Endothelial cell of umbilical vein (primary cell): ENCODE measurements at regions not wholly inside any gene's neighbourhood (a gene's known extent, or its start where the extent isn't known, plus 50 kb on each side); places are given as distances from the start of the nearest gene placed in this dataset.

Source experiments
- BruUV-seq: library from RNA; stranded (reverse); fragments of 400-500 nt; replicated peaks from 2 replicates; lab custom pipeline; 2021; lab: Mats Ljungman, UMichigan
- CTCF ChIA-PET: fragments of 300-600, 350-600 bp; sonication (Branson Sonifier 250); formaldehyde crosslinking; loops from one replicate; lab custom pipeline; 2021; ENCODE audit warnings: antibody characterized with exemption, inconsistent platforms; lab: Charles Lee
- POLR2A ChIA-PET: fragments of 300-600, 350-600 bp; sonication (Branson Sonifier 250); formaldehyde crosslinking; loops from one replicate; lab custom pipeline; 2021; ENCODE audit warnings: antibody characterized with exemption, inconsistent platforms; lab: Charles Lee
- DNase-seq: peaks from one replicate; pipeline ENCODE4 v3.0.0-alpha.2; 2011; ENCODE audit warnings: low read depth, low spot score
- FAIRE-seq: peaks from 2 replicates; lab custom pipeline; 2011; peaks lifted over from hg19 to GRCh38; lab: Jason Lieb, UNC
- H2AFZ ChIP-seq: 2 replicates; pipeline ENCODE4 v1.6.0; 2012; ENCODE audit warnings: low read depth, low read length, control low read depth, inconsistent platforms
- H3K27ac ChIP-seq: 2 replicates; pipeline ENCODE4 v1.5.1; 2011; ENCODE audit warnings: low read depth, mild to moderate bottlenecking, control low read depth, low read length, moderate library complexity; ENCODE audit not compliant: insufficient read depth
- H3K27me3 ChIP-seq, 2 experiments: 2 replicates each; pipeline versions ENCODE4 v1.6.0 to v1.6.1; 2011; ENCODE audit warnings: low read length in 2 of 2, mixed read lengths in 1 of 2; ENCODE audit not compliant: control insufficient read depth in 2 of 2, insufficient read depth in 2 of 2
- H3K36me3 ChIP-seq, 2 experiments: 2 replicates in 1 of 2; 3 replicates in 1 of 2; pipeline ENCODE4 v1.5.1; 2011; ENCODE audit warnings: low read length in 2 of 2, mild to moderate bottlenecking in 1 of 2, moderate library complexity in 1 of 2; ENCODE audit not compliant: control insufficient read depth in 2 of 2, insufficient read depth in 2 of 2; ENCODE audit errors: extremely low read depth in 1 of 2
- H3K4me1 ChIP-seq: 3 replicates; pipeline ENCODE4 v1.5.1; 2011; ENCODE audit warnings: mild to moderate bottlenecking, low read length; ENCODE audit not compliant: control insufficient read depth, insufficient read depth; ENCODE audit errors: extremely low read depth
- H3K4me2 ChIP-seq: 2 replicates; pipeline ENCODE4 v1.6.1; 2011; ENCODE audit warnings: low read length, control low read depth, mixed read lengths; ENCODE audit not compliant: insufficient read depth
- H3K4me3 ChIP-seq, 3 experiments: fragments of 200-600 bp in 1 of 3; sonication (generic), shearing (Covaris generic) in 1 of 3; replicated peaks in 1 of 3; 2 replicates each; pipeline ENCODE4 v1.5.1; 2011 to 2016; ENCODE audit warnings: control low read depth in 3 of 3, low read length in 3 of 3, mild to moderate bottlenecking in 2 of 3, inconsistent platforms in 1 of 3, low read depth in 1 of 3, moderate library complexity in 1 of 3; ENCODE audit not compliant: insufficient read depth in 1 of 3
- H3K79me2 ChIP-seq: 2 replicates; pipeline ENCODE4 v1.6.0; 2012; ENCODE audit warnings: low read length, inconsistent platforms; ENCODE audit not compliant: control insufficient read depth, insufficient read depth
- H3K9ac ChIP-seq: replicated peaks from 2 replicates; pipeline ENCODE3; 2011; ENCODE audit warnings: low read length, control low read depth; ENCODE audit not compliant: insufficient read depth; ENCODE audit errors: extremely low read depth
- H3K9me1 ChIP-seq: replicated peaks from 3 replicates; pipeline ENCODE4 v1.6.0; 2011; ENCODE audit warnings: mild to moderate bottlenecking, low read length; ENCODE audit not compliant: control insufficient read depth, insufficient read depth; ENCODE audit errors: extremely low read depth
- H3K9me3 ChIP-seq: replicated peaks from 2 replicates; pipeline ENCODE4 v1.5.1; 2012; ENCODE audit warnings: low read length, inconsistent platforms; ENCODE audit not compliant: control insufficient read depth, insufficient read depth
- H4K20me1 ChIP-seq: replicated peaks from 2 replicates; pipeline ENCODE3; 2011; ENCODE audit warnings: mild to moderate bottlenecking, low read length; ENCODE audit not compliant: control insufficient read depth, insufficient read depth; ENCODE audit errors: extremely low read depth
- EZH2 ChIP-seq: IDR thresholded peaks from 2 replicates; pipeline ENCODE4 v1.6.1; 2012; ENCODE audit warnings: borderline replicate concordance, low read depth, mild to moderate bottlenecking, moderate library complexity, low read length, inconsistent platforms; ENCODE audit not compliant: severe bottlenecking
- FOS ChIP-seq: IDR thresholded peaks from 2 replicates; pipeline ENCODE4 v1.6.1; 2011; ENCODE audit warnings: mild to moderate bottlenecking, low read length, moderate library complexity, borderline replicate concordance; ENCODE audit not compliant: insufficient read depth
- GATA2 ChIP-seq: IDR thresholded peaks from 2 replicates; pipeline ENCODE4 v1.7.0; 2011; ENCODE audit warnings: low read depth, mild to moderate bottlenecking, moderate library complexity, mixed read lengths, low read length; ENCODE audit not compliant: insufficient read length, insufficient read depth
- JUN ChIP-seq: IDR thresholded peaks from 2 replicates; pipeline ENCODE4 v1.6.1; 2011; ENCODE audit warnings: borderline replicate concordance, low read depth; ENCODE audit not compliant: insufficient read length, insufficient read depth
- MAX ChIP-seq: IDR thresholded peaks from 2 replicates; pipeline ENCODE4 v1.6.1; 2011; ENCODE audit not compliant: insufficient read depth, insufficient read length
- MYC ChIP-seq: IDR thresholded peaks from one replicate; pipeline ENCODE4 v1.6.1; 2011; ENCODE audit warnings: mild to moderate bottlenecking, low read depth, low read length
- POLR2A ChIP-seq: IDR thresholded peaks from 2 replicates; pipeline ENCODE4 v1.6.1; 2012; ENCODE audit warnings: low read depth, mild to moderate bottlenecking, control low read depth, low read length
- POLR2AphosphoS5 ChIP-seq: IDR thresholded peaks from 2 replicates; pipeline ENCODE4 v1.6.1; 2012; ENCODE audit warnings: low read depth, mild to moderate bottlenecking, control low read depth, low read length, moderate library complexity; ENCODE audit not compliant: insufficient read depth
- dilution Hi-C: fragments of 300-500 bp; cut with MboI; formaldehyde crosslinking; loops from one replicate; pipeline ENCODE4 v1.15.0; 2019; ENCODE audit warnings: low sequenced_read_pairs; ENCODE audit not compliant: extremely low pct_ligation_motif_present
- intact Hi-C: fragments of 100-400 bp; cut with micrococcal nuclease; formaldehyde crosslinking; loops from one replicate; pipeline ENCODE4 v1.10.0; 2022
- TF ChIP-seq, protein P1 (sequence below), 2 donors: IDR thresholded peaks; 1 replicate in 1 of 2; 2 replicates in 1 of 2; pipeline ENCODE4 v1.5.1; 2011; ENCODE audit warnings: low read length in 2 of 2, mild to moderate bottlenecking in 2 of 2, moderate library complexity in 2 of 2, control low read depth in 1 of 2, inconsistent platforms in 1 of 2, low read depth in 1 of 2; ENCODE audit not compliant: insufficient read depth in 1 of 2; ENCODE audit errors: extremely low read depth in 1 of 2

DNA sequence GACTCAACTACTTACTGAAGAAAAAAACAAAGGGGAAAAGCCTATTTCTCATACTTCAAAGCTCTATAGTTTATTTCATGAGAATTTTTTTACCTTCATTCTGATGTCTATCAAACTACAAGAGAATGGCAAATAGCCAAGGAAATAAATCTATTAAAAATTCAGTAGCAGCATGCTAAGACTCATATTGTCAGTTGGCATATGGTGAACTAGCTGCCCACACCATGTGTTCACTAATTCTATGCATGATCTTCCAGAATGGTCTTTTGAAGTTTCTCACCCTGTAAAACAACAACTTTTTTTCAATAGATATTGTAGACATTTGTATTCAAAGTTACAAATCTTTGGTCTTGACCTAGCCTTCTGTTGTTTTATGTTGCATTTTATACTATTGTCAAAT lies 386.2 kb downstream of the RSL24D1 start:
- H3K9me1 ChIP-seq, result no peaks in the 10 kb centered on the region
- H3K4me1 ChIP-seq, result no peaks in the 10 kb centered on the region
- H3K79me2 ChIP-seq, result no peaks in the 10 kb centered on the region
- no peaks in the 10 kb centered on the region for H3K36me3 ChIP-seq
- no peak overlapping the region for H2AFZ ChIP-seq
- no peak overlapping the region for H3K4me2 ChIP-seq
- no peaks in the 10 kb centered on the region for H4K20me1 ChIP-seq
- ChIA-PET POLR2A (no interaction called here), CTCF (no interaction called here)
- H3K27ac ChIP-seq, result no peak overlapping the region
- H3K9ac ChIP-seq, result no peak overlapping the region
- H3K9me3 ChIP-seq, result no peaks in the 10 kb centered on the region
- no TSS peak for BruUV-seq
- no peak overlapping the region for H3K4me3 ChIP-seq
- no peaks in the 10 kb centered on the region for H3K27me3 ChIP-seq
- DNase-seq (no peak), FAIRE-seq (no peak)
- TF ChIP-seq POLR2A, result no peak
- TF ChIP-seq FOS, result no peak
- TF ChIP-seq, protein P1, sequence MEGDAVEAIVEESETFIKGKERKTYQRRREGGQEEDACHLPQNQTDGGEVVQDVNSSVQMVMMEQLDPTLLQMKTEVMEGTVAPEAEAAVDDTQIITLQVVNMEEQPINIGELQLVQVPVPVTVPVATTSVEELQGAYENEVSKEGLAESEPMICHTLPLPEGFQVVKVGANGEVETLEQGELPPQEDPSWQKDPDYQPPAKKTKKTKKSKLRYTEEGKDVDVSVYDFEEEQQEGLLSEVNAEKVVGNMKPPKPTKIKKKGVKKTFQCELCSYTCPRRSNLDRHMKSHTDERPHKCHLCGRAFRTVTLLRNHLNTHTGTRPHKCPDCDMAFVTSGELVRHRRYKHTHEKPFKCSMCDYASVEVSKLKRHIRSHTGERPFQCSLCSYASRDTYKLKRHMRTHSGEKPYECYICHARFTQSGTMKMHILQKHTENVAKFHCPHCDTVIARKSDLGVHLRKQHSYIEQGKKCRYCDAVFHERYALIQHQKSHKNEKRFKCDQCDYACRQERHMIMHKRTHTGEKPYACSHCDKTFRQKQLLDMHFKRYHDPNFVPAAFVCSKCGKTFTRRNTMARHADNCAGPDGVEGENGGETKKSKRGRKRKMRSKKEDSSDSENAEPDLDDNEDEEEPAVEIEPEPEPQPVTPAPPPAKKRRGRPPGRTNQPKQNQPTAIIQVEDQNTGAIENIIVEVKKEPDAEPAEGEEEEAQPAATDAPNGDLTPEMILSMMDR (IDR thresholded peaks at IDR 0.05; ENCODE audit: extremely low read depth in 1 of 2, insufficient read depth in 1 of 2, low read depth in 1 of 2, low read length in 2 of 2), result no peak
- TF ChIP-seq POLR2AphosphoS5, result no peak
- no peak for TF ChIP-seq EZH2
- no peak for TF ChIP-seq MAX
- intact Hi-C loops, result no loop called here
- dilution Hi-C loops, result no loop called here

GRCh38 chr15:54810031-54810430 lies 386.7 kb downstream of the RSL24D1 start:
- intact Hi-C loops, result no loop called here
- no TSS peak for BruUV-seq

More at GRCh38 chr15:54810031-54810430, 386.7 kb downstream of the RSL24D1 start:
- POLR2A ChIA-PET, result no interaction called here
- H3K4me3 ChIP-seq, result no peak overlapping the region
- H3K4me1 ChIP-seq, result no peaks in the 10 kb centered on the region
- DNase-seq (no peak), FAIRE-seq (no peak)
- H3K27me3 ChIP-seq, result no peaks in the 10 kb centered on the region
- no peak overlapping the region for H3K27ac ChIP-seq
- no peaks in the 10 kb centered on the region for H3K79me2 ChIP-seq
- H3K9me1 ChIP-seq, result no peaks in the 10 kb centered on the region
- CTCF ChIA-PET, result no interaction called here
- no peak overlapping the region for H2AFZ ChIP-seq
- H3K9ac ChIP-seq, result no peak overlapping the region
- H4K20me1 ChIP-seq, result no peaks in the 10 kb centered on the region
- dilution Hi-C loops, result no loop called here
- H3K4me2 ChIP-seq, result no peak overlapping the region
- no peak for TF ChIP-seq MAX
- TF ChIP-seq FOS, result no peak
- no peak for TF ChIP-seq JUN
- TF ChIP-seq EZH2, result no peak
- TF ChIP-seq MYC, result no peak
- no peak for TF ChIP-seq POLR2A
- no peak for TF ChIP-seq GATA2
- TF ChIP-seq, protein P1 (IDR thresholded peaks at IDR 0.05; ENCODE audit: extremely low read depth in 1 of 2, insufficient read depth in 1 of 2, low read depth in 1 of 2, low read length in 2 of 2), result no peak
- no peak for TF ChIP-seq POLR2AphosphoS5
- H3K9me3 ChIP-seq, result no peaks in the 10 kb centered on the region
- H3K36me3 ChIP-seq, result no peaks in the 10 kb centered on the region
